HepG2 (cell line): ENCODE measurements at regions not wholly inside any gene's neighbourhood (a gene's known extent, or its start where the extent isn't known, plus 50 kb on each side); places are given as distances from the start of the nearest gene placed in this dataset.
A peak's percentile ranks its signal among the peaks of the same experiment; 100 is the strongest.

ENCODE experiments used
- ATAC-seq: fragments of 200-7000 bp; cut with Tn5 transposase; 3 replicates; pipeline ENCODE4 v1.9.1; 2020; ENCODE audit warnings: mild to moderate bottlenecking, moderate library complexity
- BruUV-seq: library from RNA; stranded (reverse); fragments of 400-500 nt; replicated peaks from 2 replicates; lab custom pipeline; 2021; lab: Mats Ljungman, UMichigan
- CTCF ChIA-PET: fragments of 300-600 bp; formaldehyde crosslinking; extraction: SDS; loops from one replicate; lab custom pipeline; 2021; ENCODE audit warnings: low total read pairs, inconsistent platforms, low intra/inter-chr PET ratio; lab: Yijun Ruan, JAX
- POLR2A ChIA-PET: fragments of 350-600 bp; sonication (Branson Sonifier 250); formaldehyde crosslinking; loops from one replicate; lab custom pipeline; 2020; ENCODE audit warnings: antibody characterized with exemption, inconsistent platforms; lab: Yijun Ruan, JAX
- DNase-seq: peaks from one replicate; pipeline ENCODE4 v3.0.0-alpha.2; 2015; ENCODE audit warnings: low spot score
- FAIRE-seq: peaks from 3 replicates; lab custom pipeline; 2011; peaks lifted over from hg19 to GRCh38; lab: Jason Lieb, UNC
- H2AFZ ChIP-seq: one replicate; pipeline ENCODE4 v1.6.1; 2011; ENCODE audit warnings: low read length, inconsistent platforms
- H3K27ac ChIP-seq: fragments of 300-600 bp; 3 replicates; pipeline ENCODE4 v1.8.0; 2011; ENCODE audit warnings: mixed run types, mild to moderate bottlenecking, mixed read lengths, low read length, inconsistent platforms; ENCODE audit not compliant: insufficient read depth; ENCODE audit errors: extremely low read length
- H3K27me3 ChIP-seq, 2 experiments: fragments of 200-600 bp in 1 of 2; 2 replicates in 1 of 2; 3 replicates in 1 of 2; pipeline versions ENCODE4 v1.6.0 to v1.8.0; 2011; ENCODE audit warnings: low read length in 2 of 2, mild to moderate bottlenecking in 2 of 2, moderate library complexity in 2 of 2, inconsistent platforms in 1 of 2; ENCODE audit not compliant: insufficient read depth in 2 of 2, control insufficient read depth in 1 of 2
- H3K36me3 ChIP-seq, 2 experiments: fragments of 200-600 bp in 1 of 2; replicated peaks in 1 of 2; 2 replicates in 1 of 2; 3 replicates in 1 of 2; pipeline versions ENCODE4 v1.5.1 to v1.8.0; 2011; ENCODE audit warnings: low read length in 2 of 2, inconsistent platforms in 1 of 2; ENCODE audit not compliant: insufficient read depth in 2 of 2, control insufficient read depth in 1 of 2
- H3K4me1 ChIP-seq: 2 replicates; pipeline ENCODE4 v1.5.1; 2012; ENCODE audit warnings: low read length, inconsistent platforms; ENCODE audit not compliant: insufficient read depth
- H3K4me2 ChIP-seq: 2 replicates; pipeline ENCODE4 v1.6.0; 2011; ENCODE audit warnings: low read depth, low read length, inconsistent platforms
- H3K4me3 ChIP-seq, 3 experiments: fragments of 200-600 bp in 1 of 3; sonication (generic), shearing (Covaris generic) in 1 of 3; replicated peaks in 1 of 3; 2 replicates each; pipeline ENCODE4 v1.5.1; 2011 to 2016; ENCODE audit warnings: low read length in 3 of 3, inconsistent platforms in 2 of 3, low read depth in 2 of 3, mild to moderate bottlenecking in 2 of 3, control low read depth in 1 of 3, mixed read lengths in 1 of 3; ENCODE audit not compliant: insufficient read depth in 1 of 3
- H3K79me2 ChIP-seq: one replicate; pipeline ENCODE4 v1.6.1; 2011; ENCODE audit warnings: low read length, inconsistent platforms; ENCODE audit not compliant: insufficient read depth
- H3K9ac ChIP-seq: 2 replicates; pipeline ENCODE4 v1.6.0; 2011; ENCODE audit warnings: mild to moderate bottlenecking, low read depth, low read length, inconsistent platforms; ENCODE audit not compliant: insufficient read depth
- H3K9me3 ChIP-seq: 2 replicates; pipeline ENCODE4 v1.5.1; 2012; ENCODE audit warnings: mild to moderate bottlenecking, low read length
- H4K20me1 ChIP-seq: 2 replicates; pipeline ENCODE4 v1.6.0; 2011; ENCODE audit warnings: inconsistent platforms, mild to moderate bottlenecking, low read length, moderate library complexity; ENCODE audit not compliant: insufficient read depth
- ATF7 ChIP-seq, 2 experiments: fragments of 450-650 bp in 1 of 2; sonication (generic) in 1 of 2; formaldehyde crosslinking in 1 of 2; IDR thresholded peaks; 2 replicates each; pipeline versions ENCODE4 v1.4.0 to v1.6.1; 2016 to 2020; ENCODE audit warnings: antibody characterized with exemption in 1 of 2, mild to moderate bottlenecking in 1 of 2, missing genetic modification reagents in 1 of 2
- PRPF4 ChIP-seq: fragments of 200-400 bp; formaldehyde crosslinking; IDR thresholded peaks from 2 replicates; pipeline ENCODE4 v1.6.1; 2016; ENCODE audit warnings: low read length, low read depth; ENCODE audit not compliant: poor library complexity, severe bottlenecking
- RAD21 ChIP-seq: fragments of 450-650 bp; formaldehyde crosslinking; IDR thresholded peaks from 2 replicates; pipeline ENCODE4 v1.5.0; 2020; ENCODE audit warnings: mild to moderate bottlenecking
- RFXANK ChIP-seq: IDR thresholded peaks from 2 replicates; pipeline ENCODE4 v1.6.1; 2016
- ZMYM2 ChIP-seq: sonication (generic); formaldehyde crosslinking; IDR thresholded peaks from 2 replicates; pipeline ENCODE4 v1.8.0; 2022; ENCODE audit warnings: mild to moderate bottlenecking, missing genetic modification reagents
- ZNF224 ChIP-seq: sonication (generic); formaldehyde crosslinking; IDR thresholded peaks from 2 replicates; pipeline ENCODE4 v1.5.0; 2020; ENCODE audit warnings: mild to moderate bottlenecking, missing genetic modification reagents
- WGBS: methylation state at CpG from one replicate; pipeline ENCODE4 v1.1.6; 2017; ENCODE audit warnings: low lambda C conversion rate; 5-methylcytosine and 5-hydroxymethylcytosine counted together
- in situ Hi-C: cut with HindIII; loops from 2 replicates; pipeline ENCODE4 v1.10.0; 2017; ENCODE audit warnings: low pct_unique_long_range_greater_than_20kb; ENCODE audit not compliant: extremely low pct_ligation_motif_present
- intact Hi-C: fragments of 100-400 bp; cut with micrococcal nuclease; formaldehyde crosslinking; loops from one replicate; pipeline ENCODE4 v1.10.0; 2022; ENCODE audit not compliant: unreplicated experiment

DNA sequence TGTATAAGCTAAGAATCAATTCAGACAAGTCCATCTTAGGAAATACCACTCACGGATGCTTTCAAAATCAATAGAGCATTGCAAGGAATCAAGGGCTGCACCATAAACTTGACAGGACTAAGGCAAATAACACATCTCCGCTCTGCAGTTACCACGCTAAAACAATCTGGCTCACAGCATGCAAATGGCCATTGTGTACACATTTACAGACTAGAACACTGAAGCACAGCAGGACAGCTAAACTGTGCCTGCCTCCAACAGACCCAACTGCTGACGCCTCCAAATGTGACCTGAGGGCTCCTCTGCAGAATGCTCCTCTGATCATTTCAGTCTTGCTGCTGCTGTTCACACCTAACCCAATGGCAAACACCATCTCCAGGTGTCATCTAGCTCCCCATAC, 104.3 kb downstream of the MEX3B start (continued):
- no peak for TF ChIP-seq ZMYM2
- TF ChIP-seq RFXANK (CRISPR knock-in tag), result no peak
- no peak for TF ChIP-seq ZNF224 (CRISPR knock-in tag)
- TF ChIP-seq RAD21 (CRISPR knock-in tag), result no peak

GRCh38 chr15:81940467-81941451, 105.1 kb downstream of the MEX3B start:
- Histone ChIP-seq H3K27ac (no peak overlapping the region), H3K4me1 (no peaks in the 10 kb centered on the region), H3K9ac (no peak overlapping the region), H2AFZ (no peak overlapping the region), H3K4me3 (no peak overlapping the region), H3K27me3 (no peaks in the 10 kb centered on the region), H3K79me2 (no peaks in the 10 kb centered on the region), H3K36me3 (no peaks in the 10 kb centered on the region), H3K9me3 (no peaks in the 10 kb centered on the region), H4K20me1 (no peaks in the 10 kb centered on the region), H3K4me2 (no peak overlapping the region)
- 0 out of 2 replicates have a peak, but pooled peaks have one; percentile 5 for TF ChIP-seq ATF7 (IDR thresholded peaks at IDR 0.05)
- TF ChIP-seq ATF7 (CRISPR knock-in tag; IDR thresholded peaks at IDR 0.05), result no peak
- TF ChIP-seq PRPF4, result no peak
- FAIRE-seq (no peak), DNase-seq (no peak), ATAC-seq (no peak)
- ChIA-PET POLR2A (no interaction called here), CTCF (interaction anchor here (2.1 kb wide), 1 partner anchor 460 kb away, joined by 9 read pairs; no protein-coding TSS in a partner anchor)
- 3% methylated on average over 1 of the region's 1 CpG for WGBS
- no TSS peak for BruUV-seq
- in situ Hi-C loops, result no loop called here
- intact Hi-C loops, result no loop called here
